Mesenchymal stem cell (in vitro differentiated cells and primary cell): ENCODE measurements at regions not wholly inside any gene's neighbourhood (a gene's known extent, or its start where the extent isn't known, plus 50 kb on each side); places are given as distances from the start of the nearest gene placed in this dataset.

Experiments used
- DNase-seq: peaks from one replicate; pipeline ENCODE4 v3.0.0-alpha.2; 2013
- H2AFZ ChIP-seq: one replicate; pipeline ENCODE4 v1.6.1; 2013; ENCODE audit warnings: low read depth, mild to moderate bottlenecking, control low read depth, inconsistent platforms, low read length, moderate library complexity
- H2AK5ac ChIP-seq: 2 replicates; pipeline ENCODE4 v1.6.1; 2013; ENCODE audit warnings: low read length, moderate library complexity, mild to moderate bottlenecking, inconsistent platforms; ENCODE audit not compliant: severe bottlenecking
- H2BK120ac ChIP-seq: one replicate; pipeline ENCODE4 v1.6.1; 2013; ENCODE audit warnings: low read depth, mild to moderate bottlenecking, inconsistent platforms, low read length, moderate library complexity
- H2BK12ac ChIP-seq, 2 experiments: one replicate each; pipeline ENCODE4 v1.6.1; 2013; ENCODE audit warnings: inconsistent platforms in 2 of 2, low read length in 2 of 2, mild to moderate bottlenecking in 2 of 2, moderate library complexity in 2 of 2, control low read depth in 1 of 2
- H2BK15ac ChIP-seq: one replicate; pipeline ENCODE4 v1.6.1; 2013; ENCODE audit warnings: mild to moderate bottlenecking, low read depth, inconsistent platforms; ENCODE audit not compliant: poor library complexity, severe bottlenecking
- H2BK5ac ChIP-seq: 2 replicates; pipeline ENCODE4 v1.6.1; 2013; ENCODE audit warnings: low read depth, mild to moderate bottlenecking, low read length, control low read depth, inconsistent platforms; ENCODE audit not compliant: poor library complexity, severe bottlenecking
- H3K14ac ChIP-seq, 2 experiments: one replicate each; pipeline ENCODE4 v1.6.1; 2013; ENCODE audit warnings: inconsistent platforms in 2 of 2, low read length in 2 of 2, control low read depth in 1 of 2, mild to moderate bottlenecking in 1 of 2, moderate library complexity in 1 of 2
- H3K18ac ChIP-seq, 2 experiments: one replicate each; pipeline ENCODE4 v1.6.1; 2013; ENCODE audit warnings: inconsistent platforms in 2 of 2, low read length in 2 of 2, control low read depth in 1 of 2, low read depth in 1 of 2, mild to moderate bottlenecking in 1 of 2
- H3K23ac ChIP-seq, 2 experiments: one replicate each; pipeline ENCODE4 v1.6.1; 2013; ENCODE audit warnings: inconsistent platforms in 2 of 2, low read length in 2 of 2, mild to moderate bottlenecking in 2 of 2, moderate library complexity in 2 of 2, control low read depth in 1 of 2
- H3K27ac ChIP-seq: 2 replicates; pipeline ENCODE4 v1.5.1; 2013; ENCODE audit warnings: mild to moderate bottlenecking, moderate library complexity, low read length, control low read depth, inconsistent platforms; ENCODE audit not compliant: poor library complexity, severe bottlenecking
- H3K27me3 ChIP-seq, 2 experiments: 2 replicates each; pipeline versions ENCODE4 v1.6.1 to v1.7.0; 2013; ENCODE audit warnings: low read length in 2 of 2, mild to moderate bottlenecking in 2 of 2, moderate library complexity in 2 of 2, control low read depth in 1 of 2, inconsistent platforms in 1 of 2; ENCODE audit not compliant: control insufficient read depth in 1 of 2, insufficient read depth in 1 of 2
- H3K36me3 ChIP-seq, 2 experiments: 2 replicates each; pipeline versions ENCODE4 v1.6.1 to v1.7.0; 2013; ENCODE audit warnings: low read length in 2 of 2, control low read depth in 1 of 2, inconsistent platforms in 1 of 2, low read depth in 1 of 2, mild to moderate bottlenecking in 1 of 2; ENCODE audit not compliant: insufficient read depth in 2 of 2, control insufficient read depth in 1 of 2
- H3K4ac ChIP-seq, 2 experiments: one replicate each; pipeline ENCODE4 v1.6.1; 2013; ENCODE audit warnings: inconsistent platforms in 2 of 2, low read length in 2 of 2, mild to moderate bottlenecking in 2 of 2, moderate library complexity in 2 of 2, control low read depth in 1 of 2, low read depth in 1 of 2
- H3K4me1 ChIP-seq: 2 replicates; pipeline ENCODE4 v1.6.1; 2013; ENCODE audit warnings: low read depth, low read length, control low read depth; ENCODE audit not compliant: control insufficient read depth, insufficient read depth
- H3K4me2 ChIP-seq: 2 replicates; pipeline ENCODE4 v1.6.1; 2013; ENCODE audit warnings: low read length, mild to moderate bottlenecking, inconsistent platforms; ENCODE audit not compliant: poor library complexity, severe bottlenecking
- H3K4me3 ChIP-seq, 2 experiments: 2 replicates each; pipeline versions ENCODE4 v1.5.1 to v1.7.0; 2013; ENCODE audit warnings: low read length in 2 of 2, mild to moderate bottlenecking in 2 of 2, control low read depth in 1 of 2, low read depth in 1 of 2; ENCODE audit not compliant: insufficient read depth in 1 of 2
- H3K79me1 ChIP-seq: replicated peaks from 2 replicates; pipeline ENCODE4 v1.6.1; 2013; ENCODE audit warnings: mild to moderate bottlenecking, control low read depth, low read length, inconsistent platforms; ENCODE audit not compliant: poor library complexity, severe bottlenecking
- H3K9ac ChIP-seq: 2 replicates; pipeline ENCODE4 v1.7.0; 2013; ENCODE audit warnings: mild to moderate bottlenecking, low read length, moderate library complexity
- H3K9me3 ChIP-seq: 2 replicates; pipeline ENCODE4 v1.7.0; 2013; ENCODE audit warnings: mild to moderate bottlenecking, low read length; ENCODE audit not compliant: control insufficient read depth
- H4K8ac ChIP-seq: one replicate; pipeline ENCODE4 v1.6.1; 2013; ENCODE audit warnings: inconsistent platforms, mild to moderate bottlenecking, low read length, moderate library complexity
- H4K91ac ChIP-seq: one replicate; pipeline ENCODE4 v1.6.1; 2013; ENCODE audit warnings: mild to moderate bottlenecking, low read length, inconsistent platforms
- WGBS: methylation state at CpG from one replicate; pipeline ENCODE4 v1.1.7; 2013; ENCODE audit warnings: mixed read lengths; 5-methylcytosine and 5-hydroxymethylcytosine counted together

DNA sequence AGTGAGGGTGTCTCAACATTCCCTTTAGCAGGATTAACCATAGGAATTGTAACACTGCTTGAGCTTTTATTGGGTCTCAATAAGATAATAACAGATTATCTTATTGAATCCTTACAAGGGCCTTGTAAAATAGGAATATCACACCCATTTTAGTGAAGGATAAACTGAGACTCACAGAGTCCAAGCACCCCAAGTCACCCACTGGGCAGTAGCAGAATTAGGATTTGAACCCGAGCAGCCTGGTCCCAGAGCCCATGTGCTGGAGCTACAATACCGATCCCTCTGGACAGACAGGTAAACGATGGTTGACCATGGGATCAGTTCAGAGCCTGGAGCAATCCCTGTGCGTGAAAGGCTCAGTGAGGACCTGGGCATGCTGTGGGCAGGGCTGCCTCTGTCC lies 56.3 kb upstream of the MRPS22 start:
- peaks cover 12% of the 10 kb centered on the region for H3K4me1 ChIP-seq
- H3K23ac ChIP-seq = no peak overlapping the region
- no peak overlapping the region for H2AFZ ChIP-seq
- H3K14ac ChIP-seq = no peak overlapping the region
- H2BK12ac ChIP-seq = no peak overlapping the region
- no peak overlapping the region for H2BK5ac ChIP-seq
- no peak overlapping the region for H2BK120ac ChIP-seq
- H3K9ac ChIP-seq = no peak overlapping the region
- H3K79me1 ChIP-seq = no peaks in the 10 kb centered on the region
- no peak overlapping the region for H3K4me2 ChIP-seq
- H3K27me3 ChIP-seq = no peaks in the 10 kb centered on the region
- no peaks in the 10 kb centered on the region for H3K9me3 ChIP-seq
- H3K36me3 ChIP-seq = no peaks in the 10 kb centered on the region
- no peak overlapping the region for H3K4me3 ChIP-seq
- H3K27ac ChIP-seq = no peak overlapping the region
- H2BK15ac ChIP-seq = no peak overlapping the region
- WGBS = 80% methylated on average over 4 of the region's 4 CpGs
- no peak overlapping the region for H3K18ac ChIP-seq
- no peak overlapping the region for H4K91ac ChIP-seq
- no peak overlapping the region for H4K8ac ChIP-seq
- H2AK5ac ChIP-seq = no peak overlapping the region
- H3K4ac ChIP-seq = no peak overlapping the region
- DNase-seq = no peak

DNA sequence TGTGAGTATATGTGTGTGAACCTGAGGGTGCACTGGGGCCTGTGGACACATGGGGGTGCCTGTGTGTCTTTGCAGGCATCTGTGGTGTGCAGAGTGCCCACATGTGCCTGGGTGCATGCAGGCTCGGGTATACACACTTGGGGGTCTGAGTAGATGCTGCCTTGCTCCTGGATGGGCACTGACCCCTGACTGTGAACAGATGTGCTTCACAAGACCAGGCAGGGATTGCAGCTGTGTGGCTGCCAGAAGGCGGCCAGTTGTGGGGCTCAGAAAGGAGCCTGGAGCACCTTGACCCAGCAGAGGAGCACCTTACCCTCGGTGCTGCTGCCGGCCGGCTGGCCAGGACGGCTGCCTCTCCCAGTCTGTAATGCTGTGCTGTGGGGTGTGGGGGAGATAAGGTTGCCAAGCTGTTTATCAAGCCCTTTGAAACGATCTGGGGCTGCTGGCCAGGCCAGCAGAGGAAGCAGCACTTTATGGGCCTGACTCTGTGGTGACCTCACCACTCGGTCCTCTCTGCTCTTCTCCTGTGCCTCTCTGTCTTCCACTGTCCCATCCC lies 55.5 kb upstream of the MRPS22 start:
- Histone ChIP-seq H4K8ac (no peak overlapping the region), H3K18ac (no peak overlapping the region), H3K4me2 (no peak overlapping the region), H4K91ac (no peak overlapping the region), H2AFZ (no peak overlapping the region), H3K9ac (no peak overlapping the region), H3K14ac (peak overlapping the region in 1 of 2 experiments; percentile 50), H2BK15ac (no peak overlapping the region), H3K4me1 (peaks cover 14% of the 10 kb centered on the region), H3K4ac (no peak overlapping the region), H3K36me3 (no peaks in the 10 kb centered on the region), H2BK12ac (peak overlapping the region in 1 of 2 experiments; percentile 43), H3K27me3 (no peaks in the 10 kb centered on the region), H3K27ac (no peak overlapping the region), H3K4me3 (no peak overlapping the region), H2BK5ac (no peak overlapping the region), H3K23ac (no peak overlapping the region), H2BK120ac (no peak overlapping the region), H2AK5ac (peak overlapping the region; percentile 47), H3K79me1 (no peaks in the 10 kb centered on the region), H3K9me3 (no peaks in the 10 kb centered on the region)
- 66% methylated on average over 8 of the region's 8 CpGs for WGBS
- no peak for DNase-seq

DNA sequence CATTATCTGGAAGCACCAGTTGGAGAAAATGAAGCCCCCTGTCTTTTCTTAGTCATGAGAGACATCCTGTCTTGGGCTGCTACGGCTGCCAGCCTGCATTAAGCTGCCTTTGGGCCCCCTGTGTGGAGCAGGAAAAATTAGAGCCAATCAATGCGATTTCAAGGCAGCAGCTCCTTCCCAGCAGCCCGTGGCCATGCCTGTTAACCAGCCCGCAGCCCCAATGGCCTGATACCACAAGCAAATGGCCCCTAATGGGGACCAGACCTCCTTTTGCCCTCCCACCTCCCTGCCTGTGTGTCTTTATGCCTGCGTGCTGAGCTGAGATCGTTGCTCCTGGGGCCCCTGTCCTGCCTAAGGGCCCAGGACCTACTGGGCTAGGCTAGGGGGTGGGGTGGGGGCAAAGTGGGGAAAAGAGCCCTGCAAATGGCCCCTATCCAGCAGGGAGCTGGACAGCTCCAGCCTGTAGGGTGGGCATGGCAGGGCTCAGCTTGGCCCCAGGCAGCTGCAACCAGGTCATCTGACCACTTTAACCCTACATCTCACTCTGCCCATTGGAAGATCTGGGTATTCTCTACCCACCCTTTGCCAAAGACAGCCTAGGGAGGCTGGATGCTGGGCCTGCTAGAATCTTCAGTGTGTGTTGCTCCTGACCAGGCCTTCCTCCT lies 53.8 kb upstream of the MRPS22 start:
- no peaks in the 10 kb centered on the region for H3K9me3 ChIP-seq
- no peak overlapping the region for H3K14ac ChIP-seq
- DNase-seq = no peak
- H2BK15ac ChIP-seq = no peak overlapping the region
- H4K8ac ChIP-seq = no peak overlapping the region
- H3K4me1 ChIP-seq = peaks cover 25% of the 10 kb centered on the region
- H2BK120ac ChIP-seq = no peak overlapping the region
- H2AK5ac ChIP-seq = no peak overlapping the region
- H4K91ac ChIP-seq = no peak overlapping the region
- H3K4me2 ChIP-seq = no peak overlapping the region
- H3K9ac ChIP-seq = no peak overlapping the region
- no peaks in the 10 kb centered on the region for H3K79me1 ChIP-seq
- no peaks in the 10 kb centered on the region for H3K36me3 ChIP-seq
- WGBS = 63% methylated on average over 4 of the region's 6 CpGs
- H2BK5ac ChIP-seq = no peak overlapping the region
- H3K18ac ChIP-seq = no peak overlapping the region
- H3K4ac ChIP-seq = no peak overlapping the region
- no peak overlapping the region for H3K23ac ChIP-seq
- no peak overlapping the region for H2AFZ ChIP-seq
- no peak overlapping the region for H3K4me3 ChIP-seq
- no peak overlapping the region for H3K27ac ChIP-seq
- no peak overlapping the region for H2BK12ac ChIP-seq
- H3K27me3 ChIP-seq = no peaks in the 10 kb centered on the region

DNA sequence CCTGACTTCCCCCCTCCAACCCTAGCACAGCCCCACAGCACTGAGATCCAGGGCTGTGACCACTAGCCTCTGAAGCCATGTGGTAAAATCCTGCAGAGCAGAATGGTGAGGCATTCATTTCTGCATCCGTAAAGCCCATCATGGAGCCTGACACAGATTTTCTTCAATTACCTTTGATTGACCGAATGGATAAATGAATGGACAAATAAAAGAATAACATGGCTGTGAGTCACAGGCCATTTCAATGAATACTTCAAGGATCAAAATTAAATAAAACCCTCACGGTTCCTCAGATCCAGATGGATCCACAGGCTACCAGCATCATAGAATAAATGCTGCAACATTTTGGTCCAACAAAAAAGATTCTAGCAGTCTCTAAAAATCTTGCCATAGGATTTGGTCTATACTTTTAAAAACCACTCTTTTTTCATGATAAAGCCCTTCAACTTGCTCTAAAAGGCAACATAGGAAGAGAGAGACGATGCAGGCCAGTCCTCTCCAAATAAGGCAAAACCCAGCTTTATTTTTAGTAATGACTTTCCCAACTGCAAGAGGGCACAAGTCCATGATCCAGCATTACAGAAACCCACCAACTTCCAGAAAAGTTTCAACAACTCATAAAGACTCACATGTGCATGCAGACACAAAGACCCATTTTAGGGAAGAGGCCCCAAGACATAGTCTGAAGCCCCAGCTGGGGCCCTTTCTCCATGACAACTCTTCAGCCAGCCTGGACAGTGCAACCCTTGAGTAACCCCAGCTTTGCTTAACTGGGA lies 52.4 kb upstream of the MRPS22 start:
- Histone ChIP-seq H2BK15ac (no peak overlapping the region), H2AK5ac (peak overlapping the region; percentile 89), H3K18ac (peak overlapping the region in 1 of 2 experiments; percentile 30), H3K4ac (no peak overlapping the region), H3K14ac (no peak overlapping the region), H2BK120ac (peak overlapping the region; percentile 55), H4K91ac (no peak overlapping the region), H3K9ac (no peak overlapping the region), H3K27me3 (no peaks in the 10 kb centered on the region), H2AFZ (no peak overlapping the region), H2BK5ac (no peak overlapping the region), H3K79me1 (no peaks in the 10 kb centered on the region), H3K4me3 (no peak overlapping the region), H4K8ac (no peak overlapping the region), H3K23ac (no peak overlapping the region), H3K36me3 (no peaks in the 10 kb centered on the region), H3K4me1 (peaks cover 29% of the 10 kb centered on the region), H3K4me2 (no peak overlapping the region), H3K27ac (peak overlapping the region; percentile 95), H3K9me3 (no peaks in the 10 kb centered on the region), H2BK12ac (no peak overlapping the region)
- no peak for DNase-seq
- WGBS = 84% methylated on average over 4 of the region's 4 CpGs
